ENCODE measurements at regions not wholly inside any gene's neighbourhood (a gene's known extent, or its start where the extent isn't known, plus 50 kb on each side); places are given as distances from the start of the nearest gene placed in this dataset.
A peak's percentile ranks its signal among the peaks of the same experiment; 100 is the strongest.

DNA sequence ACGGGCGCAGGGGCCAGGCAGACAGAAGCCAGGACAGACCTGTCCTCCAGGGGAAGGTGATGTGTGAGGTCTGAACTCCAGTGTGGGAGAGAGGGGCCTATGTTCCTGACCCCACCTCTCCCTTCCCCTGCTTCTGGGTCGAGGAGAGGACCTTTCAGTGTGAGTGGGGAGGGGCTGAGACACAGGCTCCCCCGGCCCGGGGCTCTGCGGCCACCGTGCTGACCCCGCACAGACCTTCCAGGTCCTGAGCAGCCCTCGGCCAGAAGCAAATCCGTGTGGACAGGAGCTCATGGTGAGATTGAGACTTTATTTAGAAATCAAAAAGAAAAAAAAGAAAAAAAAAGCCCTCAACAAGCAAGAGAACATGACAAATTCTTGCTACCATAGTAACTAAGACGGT, 680.5 kb downstream of the BRD1 start:
- peak in 1 of 5 donors; percentile 36 for DNase-seq
- WGBS, 4 donors = 52 to 65% (median 62%) methylated on average over 9 to 11 of the region's 11 CpGs
- peaks cover 0 to 12% (median 0%) of the 10 kb centered on the region in 12 donors for H3K9me3 ChIP-seq

GRCh38 chr22:49146511-49146910, 681.2 kb downstream of the BRD1 start:
- DNase-seq (no peak), ATAC-seq (no peak)
- H3K4me3 ChIP-seq = no peak overlapping the region
- H3K4me1 ChIP-seq = no peaks in the 10 kb centered on the region
- H3K36me3 ChIP-seq = no peaks in the 10 kb centered on the region
- peaks cover 0 to 12% (median 0%) of the 10 kb centered on the region in 12 donors for H3K9me3 ChIP-seq
- WGBS, 4 donors = 66 to 77% (median 70%) methylated on average over 6 of the region's 6 CpGs
- peaks cover 0 to 22% (median 0%) of the 10 kb centered on the region in 9 donors for H3K27me3 ChIP-seq
- TF ChIP-seq POLR2A (IDR thresholded peaks at IDR 0.05) = no peak
- TF ChIP-seq, protein P1, sequence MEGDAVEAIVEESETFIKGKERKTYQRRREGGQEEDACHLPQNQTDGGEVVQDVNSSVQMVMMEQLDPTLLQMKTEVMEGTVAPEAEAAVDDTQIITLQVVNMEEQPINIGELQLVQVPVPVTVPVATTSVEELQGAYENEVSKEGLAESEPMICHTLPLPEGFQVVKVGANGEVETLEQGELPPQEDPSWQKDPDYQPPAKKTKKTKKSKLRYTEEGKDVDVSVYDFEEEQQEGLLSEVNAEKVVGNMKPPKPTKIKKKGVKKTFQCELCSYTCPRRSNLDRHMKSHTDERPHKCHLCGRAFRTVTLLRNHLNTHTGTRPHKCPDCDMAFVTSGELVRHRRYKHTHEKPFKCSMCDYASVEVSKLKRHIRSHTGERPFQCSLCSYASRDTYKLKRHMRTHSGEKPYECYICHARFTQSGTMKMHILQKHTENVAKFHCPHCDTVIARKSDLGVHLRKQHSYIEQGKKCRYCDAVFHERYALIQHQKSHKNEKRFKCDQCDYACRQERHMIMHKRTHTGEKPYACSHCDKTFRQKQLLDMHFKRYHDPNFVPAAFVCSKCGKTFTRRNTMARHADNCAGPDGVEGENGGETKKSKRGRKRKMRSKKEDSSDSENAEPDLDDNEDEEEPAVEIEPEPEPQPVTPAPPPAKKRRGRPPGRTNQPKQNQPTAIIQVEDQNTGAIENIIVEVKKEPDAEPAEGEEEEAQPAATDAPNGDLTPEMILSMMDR (IDR thresholded peaks at IDR 0.05) = no peak
- intact Hi-C loops (cut with DNase I) = no loop called here
- H3K27ac ChIP-seq = no peak overlapping the region

More for the DNA sequence above, 680.5 kb downstream of the BRD1 start:
- Histone ChIP-seq H3K27me3 (peaks cover 0 to 23% (median 0%) of the 10 kb centered on the region in 9 donors), H3K4me1 (no peaks in the 10 kb centered on the region), H3K36me3 (no peaks in the 10 kb centered on the region), H3K27ac (no peak overlapping the region), H3K4me3 (no peak overlapping the region)
- no peak for TF ChIP-seq POLR2A (IDR thresholded peaks at IDR 0.05)
- TF ChIP-seq, protein P1 (IDR thresholded peaks at IDR 0.05) = no peak
- intact Hi-C loops (cut with DNase I) = no loop called here
- no peak for ATAC-seq

GRCh38 chr22:49143812-49144211, 683.9 kb downstream of the BRD1 start:
- DNase-seq = no peak
- Histone ChIP-seq H3K36me3 (no peaks in the 10 kb centered on the region), H3K27ac (no peak overlapping the region), H3K4me1 (no peaks in the 10 kb centered on the region), H3K4me3 (no peak overlapping the region), H3K9me3 (peaks cover 0 to 12% (median 0%) of the 10 kb centered on the region in 12 donors), H3K27me3 (peaks cover 0 to 41% (median 6%) of the 10 kb centered on the region in 9 donors)
- no peak for TF ChIP-seq POLR2A (IDR thresholded peaks at IDR 0.05)
- TF ChIP-seq, protein P1 (IDR thresholded peaks at IDR 0.05) = no peak
- intact Hi-C loops (cut with DNase I) = loop anchor here in 1 of 10 donors (5.0 kb wide), 1 partner anchor 92 kb away; no protein-coding TSS in a partner anchor
- ATAC-seq = no peak
- WGBS, 4 donors = 89 to 96% (median 91%) methylated on average over 3 of the region's 3 CpGs

DNA sequence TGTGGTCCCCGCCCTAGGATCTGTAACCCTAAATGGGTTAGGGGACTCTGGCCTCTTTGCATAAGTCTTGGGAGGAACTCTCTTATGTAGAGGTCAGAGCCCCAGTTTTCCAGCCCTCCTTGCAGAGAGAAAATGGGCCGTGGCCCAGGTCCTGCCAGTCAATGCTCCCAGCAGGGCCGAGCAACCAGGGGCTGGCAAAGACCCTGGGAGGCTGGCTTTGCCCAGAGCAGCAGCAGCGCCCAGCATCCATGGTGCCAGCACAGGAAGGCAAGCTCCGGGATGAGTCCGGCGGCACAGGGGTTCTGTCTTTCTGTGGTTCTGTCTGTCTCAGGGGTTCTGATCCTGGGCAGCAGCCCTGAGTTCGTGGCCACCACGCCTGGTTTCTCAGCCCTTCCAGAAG, 684.8 kb downstream of the BRD1 start:
- H3K36me3 ChIP-seq = no peaks in the 10 kb centered on the region
- no peak for TF ChIP-seq POLR2A (IDR thresholded peaks at IDR 0.05)
- TF ChIP-seq, protein P1 (IDR thresholded peaks at IDR 0.05) = no peak
- ATAC-seq (no peak), DNase-seq (no peak)
- no peak overlapping the region for H3K4me3 ChIP-seq
- H3K27me3 ChIP-seq = peaks cover 0 to 42% (median 6%) of the 10 kb centered on the region in 9 donors
- peaks cover 0 to 12% (median 0%) of the 10 kb centered on the region in 12 donors for H3K9me3 ChIP-seq
- intact Hi-C loops (cut with DNase I) = loop anchor here in 1 of 10 donors (5.0 kb wide), 1 partner anchor 91 kb away; no protein-coding TSS in a partner anchor
- no peaks in the 10 kb centered on the region for H3K4me1 ChIP-seq
- H3K27ac ChIP-seq = no peak overlapping the region
- 80 to 86% (median 81%) methylated on average over 8 to 9 of the region's 9 CpGs for WGBS, 4 donors

Measured in heart left ventricle (tissue), 16 donors.